ENCODE measurements at regions not wholly inside any gene's neighbourhood (a gene's known extent, or its start where the extent isn't known, plus 50 kb on each side); places are given as distances from the start of the nearest gene placed in this dataset.

GRCh38 chr4:22097596-22097995 lies 149.0 kb upstream of the KCNIP4 start:
- no peak for DNase-seq

GRCh38 chr4:22094217-22094616 lies 145.6 kb upstream of the KCNIP4 start:
- DNase-seq, result no peak

GRCh38 chr4:22093126-22093525 lies 144.6 kb upstream of the KCNIP4 start:
- DNase-seq, result no peak

- DNase-seq, result no peak
Measured at GRCh38 chr4:22091906-22092305, 143.3 kb upstream of the KCNIP4 start.

- no peak for DNase-seq
Measured at GRCh38 chr4:22091352-22091717, 142.8 kb upstream of the KCNIP4 start.

- DNase-seq, result no peak
Measured at GRCh38 chr4:22090661-22091351, 142.2 kb upstream of the KCNIP4 start.

- DNase-seq, result no peak
Measured at GRCh38 chr4:22077571-22077970, 129.0 kb upstream of the KCNIP4 start.

- no peak for DNase-seq
Measured at GRCh38 chr4:22072726-22073125, 124.2 kb upstream of the KCNIP4 start.

- no peak for DNase-seq
Measured at GRCh38 chr4:22072240-22072639, 123.7 kb upstream of the KCNIP4 start.

GRCh38 chr4:22071749-22072148 lies 123.2 kb upstream of the KCNIP4 start:
- DNase-seq, result no peak

GRCh38 chr4:22070256-22070655 lies 121.7 kb upstream of the KCNIP4 start:
- DNase-seq, result no peak

GRCh38 chr4:22063613-22064012 lies 115.0 kb upstream of the KCNIP4 start:
- no peak for DNase-seq

GRCh38 chr4:22062676-22063075 lies 114.1 kb upstream of the KCNIP4 start:
- DNase-seq, result no peak

- no peak for DNase-seq
Measured at GRCh38 chr4:22055954-22056353, 107.4 kb upstream of the KCNIP4 start.

GRCh38 chr4:22052076-22052475 lies 103.5 kb upstream of the KCNIP4 start:
- no peak for DNase-seq

GRCh38 chr4:22048323-22048722 lies 99.8 kb upstream of the KCNIP4 start:
- no peak for DNase-seq

- no peak for DNase-seq
Measured at GRCh38 chr4:22047793-22048192, 99.2 kb upstream of the KCNIP4 start.

- DNase-seq, result no peak
Measured at GRCh38 chr4:22045051-22045630, 96.6 kb upstream of the KCNIP4 start.

GRCh38 chr4:22031423-22031822 lies 82.9 kb upstream of the KCNIP4 start:
- no peak for DNase-seq

- DNase-seq, result no peak
Measured at GRCh38 chr4:22030881-22031280, 82.3 kb upstream of the KCNIP4 start.

GRCh38 chr4:22030307-22030706 lies 81.7 kb upstream of the KCNIP4 start:
- no peak for DNase-seq

GRCh38 chr4:22029803-22030202 lies 81.2 kb upstream of the KCNIP4 start:
- no peak for DNase-seq

- no peak for DNase-seq
Measured at GRCh38 chr4:22021106-22021505, 72.5 kb upstream of the KCNIP4 start.

- no peak for DNase-seq
Measured at GRCh38 chr4:22020129-22020528, 71.6 kb upstream of the KCNIP4 start.

GRCh38 chr4:22019676-22020075 lies 71.1 kb upstream of the KCNIP4 start:
- DNase-seq, result no peak

Measured in hindlimb muscle (tissue), 1 donor.